ENCODE measurements at regions not wholly inside any gene's neighbourhood (a gene's known extent, or its start where the extent isn't known, plus 50 kb on each side); places are given as distances from the start of the nearest gene placed in this dataset.

- H3K4me3 ChIP-seq (ENCODE audit: low read length): no peak overlapping the region
- ChIA-PET CTCF (no interaction called here), POLR2A (no interaction called here)
- H3K36me3 ChIP-seq (ENCODE audit: insufficient read depth, low read length): no peaks in the 10 kb centered on the region
- no peaks in the 10 kb centered on the region for H3K9me3 ChIP-seq (ENCODE audit: control insufficient read depth in 1 of 2, insufficient read depth in 1 of 2, low read length in 2 of 2)
- no peaks in the 10 kb centered on the region for H3K27me3 ChIP-seq (ENCODE audit: control insufficient read depth in 1 of 2, insufficient read depth in 2 of 2, low read length in 2 of 2)
- Mint-ChIP-seq H3K27ac (no peak overlapping the region), H3K9me3 (no peaks in the 10 kb centered on the region), H3K27me3 (no peaks in the 10 kb centered on the region), H3K4me3 (no peak overlapping the region), H3K36me3 (ENCODE audit: low read depth) (no peaks in the 10 kb centered on the region), H3K4me1 (ENCODE audit: low read depth) (no peaks in the 10 kb centered on the region)
- intact Hi-C loops (cut with DNase I, micrococcal nuclease): no loop called here
- no peak for TF ChIP-seq CTCF (IDR thresholded peaks at IDR 0.05)
- no peak for ATAC-seq (ENCODE audit: poor library complexity)
- no peak overlapping the region for H3K27ac ChIP-seq (ENCODE audit: low read depth in 1 of 2, low read length in 2 of 2)
- no peaks in the 10 kb centered on the region for H3K4me1 ChIP-seq (ENCODE audit: insufficient read depth, low read length)
- no peak for DNase-seq
Observed at GRCh38 chr1:99467645-99468044, 178.3 kb upstream of the PALMD start.

GRCh38 chr1:99469550-99469971, 176.4 kb upstream of the PALMD start:
- Mint-ChIP-seq H3K9me3 (no peaks in the 10 kb centered on the region), H3K27me3 (peaks cover under 1% of the 10 kb centered on the region), H3K27ac (no peak overlapping the region), H3K4me1 (ENCODE audit: low read depth) (no peaks in the 10 kb centered on the region), H3K36me3 (ENCODE audit: low read depth) (no peaks in the 10 kb centered on the region), H3K4me3 (no peak overlapping the region)
- Histone ChIP-seq H3K4me3 (ENCODE audit: low read length) (no peak overlapping the region), H3K27me3 (ENCODE audit: control insufficient read depth in 1 of 2, insufficient read depth in 2 of 2, low read length in 2 of 2) (no peaks in the 10 kb centered on the region), H3K27ac (ENCODE audit: low read depth in 1 of 2, low read length in 2 of 2) (no peak overlapping the region), H3K4me1 (ENCODE audit: insufficient read depth, low read length) (no peaks in the 10 kb centered on the region), H3K36me3 (ENCODE audit: insufficient read depth, low read length) (no peaks in the 10 kb centered on the region), H3K9me3 (ENCODE audit: control insufficient read depth in 1 of 2, insufficient read depth in 1 of 2, low read length in 2 of 2) (no peaks in the 10 kb centered on the region)
- ChIA-PET CTCF (no interaction called here), POLR2A (no interaction called here)
- intact Hi-C loops (cut with DNase I, micrococcal nuclease): no loop called here
- ATAC-seq (ENCODE audit: poor library complexity) (no peak), DNase-seq (no peak)
- TF ChIP-seq CTCF (IDR thresholded peaks at IDR 0.05): no peak

GRCh38 chr1:99472893-99473292, 173.0 kb upstream of the PALMD start:
- ChIA-PET CTCF (interaction anchor here (0.6 kb wide), 1 partner anchor 569 kb away, joined by 3 read pairs; no protein-coding TSS in a partner anchor), POLR2A (no interaction called here)
- Histone ChIP-seq H3K27me3 (ENCODE audit: control insufficient read depth in 1 of 2, insufficient read depth in 2 of 2, low read length in 2 of 2) (no peaks in the 10 kb centered on the region), H3K4me1 (ENCODE audit: insufficient read depth, low read length) (no peaks in the 10 kb centered on the region), H3K27ac (ENCODE audit: low read depth in 1 of 2, low read length in 2 of 2) (no peak overlapping the region), H3K4me3 (ENCODE audit: low read length) (no peak overlapping the region), H3K36me3 (ENCODE audit: insufficient read depth, low read length) (no peaks in the 10 kb centered on the region), H3K9me3 (ENCODE audit: control insufficient read depth in 1 of 2, insufficient read depth in 1 of 2, low read length in 2 of 2) (no peaks in the 10 kb centered on the region)
- H3K27ac Mint-ChIP-seq: no peak overlapping the region
- ATAC-seq (ENCODE audit: poor library complexity): no peak
- no peaks in the 10 kb centered on the region for H3K36me3 Mint-ChIP-seq (ENCODE audit: low read depth)
- intact Hi-C loops (cut with DNase I, micrococcal nuclease): no loop called here
- DNase-seq: no peak
- no peaks in the 10 kb centered on the region for H3K4me1 Mint-ChIP-seq (ENCODE audit: low read depth)
- H3K27me3 Mint-ChIP-seq: peaks cover 8% of the 10 kb centered on the region
- no peak overlapping the region for H3K4me3 Mint-ChIP-seq
- no peak for TF ChIP-seq CTCF (IDR thresholded peaks at IDR 0.05)
- H3K9me3 Mint-ChIP-seq: no peaks in the 10 kb centered on the region

All from CD4-positive, alpha-beta T cell (primary cell).